Lower lobe of right lung (tissue), 2 donors: ENCODE measurements at regions not wholly inside any gene's neighbourhood (a gene's known extent, or its start where the extent isn't known, plus 50 kb on each side); places are given as distances from the start of the nearest gene placed in this dataset.

Experiments
- ATAC-seq, 2 donors: fragments of 200-7000 bp; cut with Tn5 transposase; one replicate each; pipeline ENCODE4 v1.9.1; 2020 to 2022; ENCODE audit warnings: mild to moderate bottlenecking in 2 of 2, moderate library complexity in 2 of 2
- DNase-seq: peaks from one replicate; pipeline ENCODE4 v3.0.0-alpha.2; 2020
- H3K27ac ChIP-seq: fragments of 200-600 bp; one replicate; pipeline ENCODE4 v1.8.0; 2022
- H3K27me3 ChIP-seq: fragments of 200-600 bp; one replicate; pipeline ENCODE4 v1.8.0; 2022; ENCODE audit warnings: low read depth
- H3K36me3 ChIP-seq: fragments of 200-600 bp; one replicate; pipeline ENCODE4 v1.8.0; 2022; ENCODE audit warnings: mild to moderate bottlenecking
- H3K4me1 ChIP-seq: fragments of 200-600 bp; one replicate; pipeline ENCODE4 v1.8.0; 2022
- H3K4me3 ChIP-seq: fragments of 200-600 bp; one replicate; pipeline ENCODE4 v1.8.0; 2022; ENCODE audit warnings: mild to moderate bottlenecking
- H3K9me3 ChIP-seq: fragments of 200-600 bp; one replicate; pipeline ENCODE4 v1.8.0; 2022
- intact Hi-C: fragments of 100-400 bp; cut with DNase I; formaldehyde crosslinking; loops from one replicate; pipeline ENCODE4 v1.11.0; 2022
- TF ChIP-seq, protein P1 (sequence below): fragments of 200-600 bp; IDR thresholded peaks from one replicate; pipeline ENCODE4 v1.8.0; 2022; ENCODE audit warnings: antibody characterized with exemption, mild to moderate bottlenecking
- donor health status: DM: no; HTN: yes; CAD: no; lungs with severe emphysema.

DNA sequence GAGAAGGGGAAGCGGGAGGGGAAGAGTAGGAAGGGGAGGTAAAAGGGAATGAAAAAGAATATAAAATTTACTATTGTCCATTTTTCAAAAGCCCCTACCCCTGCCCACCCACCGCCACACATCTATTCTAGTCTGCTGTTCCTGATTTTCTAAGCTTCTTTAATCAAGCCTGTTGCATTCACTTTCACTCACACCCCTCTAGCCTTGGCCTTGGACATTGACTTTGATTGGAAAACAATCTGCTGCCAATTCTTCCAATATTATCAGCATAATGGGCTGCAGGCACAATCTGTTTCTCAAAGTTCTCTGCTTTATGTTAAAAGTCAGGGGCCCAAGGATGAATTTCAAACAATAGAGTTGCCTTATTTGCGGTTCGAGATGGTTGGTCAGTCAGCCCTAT is 281.2 kb downstream of the SETD4 start:
- Histone ChIP-seq H3K27me3 (no peaks in the 10 kb centered on the region), H3K4me1 (no peaks in the 10 kb centered on the region), H3K9me3 (no peaks in the 10 kb centered on the region), H3K4me3 (no peak overlapping the region), H3K36me3 (no peaks in the 10 kb centered on the region), H3K27ac (no peak overlapping the region)
- TF ChIP-seq, protein P1, sequence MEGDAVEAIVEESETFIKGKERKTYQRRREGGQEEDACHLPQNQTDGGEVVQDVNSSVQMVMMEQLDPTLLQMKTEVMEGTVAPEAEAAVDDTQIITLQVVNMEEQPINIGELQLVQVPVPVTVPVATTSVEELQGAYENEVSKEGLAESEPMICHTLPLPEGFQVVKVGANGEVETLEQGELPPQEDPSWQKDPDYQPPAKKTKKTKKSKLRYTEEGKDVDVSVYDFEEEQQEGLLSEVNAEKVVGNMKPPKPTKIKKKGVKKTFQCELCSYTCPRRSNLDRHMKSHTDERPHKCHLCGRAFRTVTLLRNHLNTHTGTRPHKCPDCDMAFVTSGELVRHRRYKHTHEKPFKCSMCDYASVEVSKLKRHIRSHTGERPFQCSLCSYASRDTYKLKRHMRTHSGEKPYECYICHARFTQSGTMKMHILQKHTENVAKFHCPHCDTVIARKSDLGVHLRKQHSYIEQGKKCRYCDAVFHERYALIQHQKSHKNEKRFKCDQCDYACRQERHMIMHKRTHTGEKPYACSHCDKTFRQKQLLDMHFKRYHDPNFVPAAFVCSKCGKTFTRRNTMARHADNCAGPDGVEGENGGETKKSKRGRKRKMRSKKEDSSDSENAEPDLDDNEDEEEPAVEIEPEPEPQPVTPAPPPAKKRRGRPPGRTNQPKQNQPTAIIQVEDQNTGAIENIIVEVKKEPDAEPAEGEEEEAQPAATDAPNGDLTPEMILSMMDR, result no peak
- no peak for DNase-seq
- ATAC-seq, result no peak
- intact Hi-C loops, result no loop called here

DNA sequence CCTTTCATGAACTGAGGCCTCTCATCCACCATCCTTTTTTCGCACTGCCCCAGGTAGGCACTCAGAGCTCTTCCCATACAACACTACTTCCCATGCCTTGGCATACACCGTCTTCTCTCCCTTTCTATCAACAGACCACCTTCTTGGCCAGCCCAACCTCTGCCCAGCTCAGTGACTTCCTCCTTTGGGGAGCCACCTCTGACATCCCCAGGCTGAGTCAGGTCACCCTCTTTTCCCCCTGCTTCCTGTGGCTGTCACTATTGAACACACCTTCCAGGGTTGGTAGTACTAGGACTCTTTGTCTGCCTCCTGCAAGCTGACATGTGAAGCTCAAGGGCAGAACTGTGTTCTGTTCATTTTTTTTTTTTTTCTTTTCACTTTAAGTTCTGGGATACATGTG is 283.2 kb downstream of the SETD4 start:
- intact Hi-C loops, result no loop called here
- Histone ChIP-seq H3K4me1 (no peaks in the 10 kb centered on the region), H3K27ac (no peak overlapping the region), H3K9me3 (no peaks in the 10 kb centered on the region), H3K27me3 (no peaks in the 10 kb centered on the region), H3K4me3 (no peak overlapping the region), H3K36me3 (no peaks in the 10 kb centered on the region)
- TF ChIP-seq, protein P1, result no peak
- ATAC-seq (no peak), DNase-seq (no peak)

DNA sequence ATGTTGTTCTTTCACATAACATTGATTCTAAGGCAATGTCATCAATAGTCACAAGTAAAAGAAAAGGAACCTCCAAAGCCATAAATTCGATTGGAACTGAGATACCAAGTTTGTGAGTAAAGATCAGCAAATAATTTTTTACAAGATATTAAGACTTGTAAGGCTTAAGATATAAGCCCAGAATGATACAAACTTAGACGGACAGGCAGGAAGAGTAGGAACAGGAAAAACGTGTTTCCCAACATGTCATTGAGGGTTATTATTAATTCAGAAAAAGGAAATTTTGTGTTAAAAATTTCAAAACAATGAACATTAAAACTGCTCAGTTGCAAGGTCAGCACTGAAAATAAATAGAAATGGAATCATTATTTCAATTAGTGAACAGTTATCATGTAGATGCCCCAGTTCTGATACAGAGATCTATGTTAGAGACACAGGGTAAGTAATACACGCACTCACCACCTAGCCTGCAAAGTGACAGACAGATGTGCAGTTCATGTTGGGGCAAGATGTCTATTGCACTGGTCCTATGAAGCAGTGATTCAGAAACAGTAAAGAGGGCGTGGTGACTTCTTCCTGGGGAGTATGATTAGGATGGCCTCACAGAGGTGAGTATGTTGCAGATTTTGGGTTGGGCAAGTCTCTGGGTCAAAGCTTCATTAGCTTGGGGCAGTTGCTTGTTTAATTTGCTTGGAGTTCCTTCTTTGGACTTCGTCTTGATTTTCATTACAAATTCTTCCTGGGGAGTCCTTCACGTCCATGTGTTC is 284.4 kb downstream of the SETD4 start:
- no peaks in the 10 kb centered on the region for H3K4me1 ChIP-seq
- TF ChIP-seq, protein P1, result no peak
- DNase-seq (no peak), ATAC-seq (no peak)
- no peak overlapping the region for H3K4me3 ChIP-seq
- H3K9me3 ChIP-seq, result no peaks in the 10 kb centered on the region
- no peaks in the 10 kb centered on the region for H3K36me3 ChIP-seq
- H3K27ac ChIP-seq, result no peak overlapping the region
- H3K27me3 ChIP-seq, result no peaks in the 10 kb centered on the region
- intact Hi-C loops, result no loop called here

DNA sequence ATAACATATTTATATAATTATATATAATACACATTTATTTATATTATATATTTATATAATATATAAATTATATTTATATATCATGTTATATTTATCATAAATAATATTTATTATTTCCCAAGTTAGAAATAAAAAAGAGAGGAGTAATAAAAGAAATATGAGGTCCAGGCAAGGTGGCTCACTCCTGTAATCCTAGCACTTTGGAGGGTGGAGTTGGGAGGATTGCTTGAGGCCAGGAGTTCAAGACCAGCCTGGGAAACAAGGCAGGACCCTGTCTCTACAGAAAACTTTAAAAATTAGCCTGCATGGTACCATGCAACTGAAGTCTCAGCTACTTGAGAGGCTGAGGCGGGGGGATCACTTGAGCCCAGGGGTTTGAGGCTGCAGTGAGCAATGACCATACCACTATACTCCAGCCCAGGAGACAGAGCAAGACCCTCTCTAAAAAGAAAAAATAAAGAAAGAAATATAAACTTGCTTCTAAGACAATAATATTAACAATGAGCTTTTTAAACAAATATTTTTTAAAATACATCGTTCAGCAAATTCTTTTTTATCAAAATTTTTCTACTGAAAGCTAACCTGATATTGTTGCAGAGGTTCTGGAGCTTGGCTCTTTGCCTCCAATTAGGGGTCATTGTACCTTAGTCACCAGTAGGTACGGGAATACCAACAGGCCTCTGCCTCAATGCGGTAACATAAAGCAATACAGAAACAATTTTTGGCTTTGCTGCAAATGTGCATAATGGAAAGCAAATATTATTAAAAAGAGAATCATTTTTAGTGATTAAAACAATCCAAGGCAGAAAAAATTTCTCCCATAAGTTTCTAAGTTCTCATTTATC is 290.0 kb downstream of the SETD4 start:
- intact Hi-C loops, result no loop called here

DNA sequence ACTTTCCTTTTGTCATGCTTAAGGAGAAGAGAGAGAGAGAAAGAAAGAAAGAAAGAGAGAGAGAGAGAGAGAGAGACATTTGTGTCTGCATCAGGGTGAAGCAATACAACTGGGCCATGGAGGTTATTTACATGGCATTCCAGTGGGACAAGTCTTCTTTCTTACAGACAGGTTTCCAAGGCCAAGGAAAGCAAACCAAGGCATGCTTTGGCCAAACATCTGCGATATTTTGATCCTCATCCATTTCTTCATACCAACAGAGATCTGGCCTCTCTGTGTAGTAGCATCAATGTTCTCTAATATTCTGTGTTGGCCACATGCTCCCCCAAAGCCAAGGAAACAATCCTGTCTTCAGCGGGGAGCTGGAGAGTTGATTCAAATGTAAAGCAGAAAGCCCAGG is 292.1 kb downstream of the SETD4 start:
- no peak for ATAC-seq
- no peaks in the 10 kb centered on the region for H3K36me3 ChIP-seq
- no peaks in the 10 kb centered on the region for H3K4me1 ChIP-seq
- H3K4me3 ChIP-seq, result no peak overlapping the region
- no peaks in the 10 kb centered on the region for H3K27me3 ChIP-seq
- TF ChIP-seq, protein P1, result no peak
- intact Hi-C loops, result no loop called here
- no peak for DNase-seq
- H3K9me3 ChIP-seq, result no peaks in the 10 kb centered on the region
- H3K27ac ChIP-seq, result no peak overlapping the region

More for the DNA sequence above, 290.0 kb downstream of the SETD4 start:
- H3K4me3 ChIP-seq, result no peak overlapping the region
- no peaks in the 10 kb centered on the region for H3K4me1 ChIP-seq
- H3K27me3 ChIP-seq, result no peaks in the 10 kb centered on the region
- H3K36me3 ChIP-seq, result no peaks in the 10 kb centered on the region
- no peaks in the 10 kb centered on the region for H3K9me3 ChIP-seq
- no peak overlapping the region for H3K27ac ChIP-seq
- DNase-seq (no peak), ATAC-seq (no peak)
- TF ChIP-seq, protein P1, result no peak
